ENCODE measurements at regions not wholly inside any gene's neighbourhood (a gene's known extent, or its start where the extent isn't known, plus 50 kb on each side); places are given as distances from the start of the nearest gene placed in this dataset.
"Not testable (repeated sequence)": the region's sequence is repeated elsewhere in the genome, so short reads cannot be mapped to it uniquely, and the experiment has no call there.

DNA sequence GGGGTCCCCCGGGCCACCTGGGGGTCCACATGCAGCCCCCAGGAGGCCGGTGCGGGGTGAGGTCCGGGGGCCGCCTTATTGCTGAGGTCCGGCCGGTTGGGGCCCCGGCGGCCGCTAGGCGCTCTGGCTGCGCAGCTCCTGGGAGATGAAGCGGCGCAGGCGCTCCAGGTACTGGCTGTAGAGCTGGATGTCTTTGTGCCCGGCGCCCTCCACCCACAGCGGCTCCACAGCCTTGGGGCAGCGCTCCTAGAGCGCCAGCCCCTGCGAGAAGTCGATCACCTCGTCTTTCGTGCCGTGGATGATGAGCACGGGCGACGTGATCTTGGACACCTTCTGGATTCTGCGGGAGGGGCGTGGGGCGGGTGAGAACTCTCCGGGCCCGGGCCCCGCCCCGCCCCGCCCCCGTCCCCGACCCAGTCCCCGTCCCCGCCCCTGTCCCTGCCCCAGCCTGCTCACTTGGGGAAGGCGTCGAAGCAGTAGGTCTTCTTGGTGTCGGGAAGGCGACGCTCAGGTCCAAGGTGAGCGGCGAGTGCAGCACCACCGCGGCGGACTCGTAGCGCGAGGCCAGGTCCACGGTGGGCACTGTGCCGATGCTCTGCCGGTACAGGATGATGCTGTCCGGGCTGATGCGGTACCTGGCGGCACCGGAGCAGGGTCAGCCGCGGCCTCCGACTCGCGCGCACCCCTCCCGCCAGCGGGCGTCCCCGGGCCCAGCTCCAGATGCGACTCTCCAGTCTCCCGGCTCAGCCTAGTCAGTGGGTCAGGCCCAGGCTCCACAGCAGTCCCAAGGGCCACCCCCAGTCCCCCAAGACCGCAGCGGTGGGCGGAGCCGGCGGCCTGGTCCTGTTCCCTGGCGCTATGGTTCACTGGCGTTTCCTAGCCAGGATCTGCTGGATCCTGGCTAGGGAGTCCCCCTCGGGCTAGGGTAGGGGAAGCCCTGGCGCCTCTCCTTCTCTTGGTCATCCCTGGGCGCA, 89.4 kb upstream of the GOLGA6L1 start:
- DNase-seq (ENCODE audit: low read depth), result peak; percentile 0

DNA sequence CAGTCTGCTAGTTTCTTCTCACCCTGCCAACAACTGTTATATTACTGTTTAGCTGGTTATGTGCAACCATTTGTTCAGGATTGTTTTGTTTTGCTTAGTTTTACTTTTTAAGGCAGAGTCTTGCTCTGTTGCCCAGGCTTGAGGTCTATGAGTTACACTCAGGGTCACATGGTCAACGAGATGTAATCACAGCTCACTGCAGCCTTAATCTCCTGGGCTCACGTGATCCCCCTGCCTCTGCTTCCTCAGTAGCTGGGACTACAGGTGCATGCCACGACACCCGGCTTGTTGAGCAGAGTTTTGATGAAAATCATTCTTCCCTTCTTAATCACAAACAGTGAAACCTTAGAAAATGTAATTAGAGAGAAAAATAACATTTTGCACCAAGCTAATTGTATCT, 72.8 kb upstream of the GOLGA6L1 start:
- not testable (repeated sequence) for DNase-seq (ENCODE audit: low read depth)

DNA sequence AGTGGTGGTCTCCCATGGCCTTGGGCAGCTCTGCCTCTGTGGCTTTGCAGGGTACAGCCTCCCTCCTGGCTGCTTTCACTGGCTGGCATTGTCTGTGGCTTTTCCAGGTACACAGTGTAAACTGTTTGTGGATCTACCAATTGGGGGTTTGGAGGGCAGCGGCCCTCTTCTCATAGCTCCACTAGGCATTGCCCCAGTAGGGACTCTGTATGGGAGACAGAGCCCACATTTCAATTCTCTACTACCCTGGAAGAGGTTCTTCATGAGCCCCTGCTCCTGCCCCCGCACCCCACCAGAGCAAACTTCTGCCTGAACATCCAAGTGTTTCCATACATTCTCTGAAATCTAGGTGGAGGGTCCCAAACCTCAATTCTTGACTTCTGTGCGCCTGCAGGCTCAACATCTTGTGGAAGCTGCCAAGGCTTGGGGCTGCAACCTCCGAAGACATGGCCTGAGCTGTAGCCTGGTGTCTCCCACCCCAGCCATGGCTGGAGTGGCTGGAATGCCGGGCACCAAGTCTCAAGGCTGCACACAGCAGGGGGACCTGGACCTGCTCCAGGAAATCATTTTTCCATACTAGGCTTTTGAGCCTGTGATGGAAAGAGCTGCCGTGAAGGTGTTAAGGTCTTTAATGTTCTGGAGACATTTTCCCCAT, 63.3 kb upstream of the GOLGA6L1 start:
- DNase-seq (ENCODE audit: low read depth), result not testable (repeated sequence)

DNA sequence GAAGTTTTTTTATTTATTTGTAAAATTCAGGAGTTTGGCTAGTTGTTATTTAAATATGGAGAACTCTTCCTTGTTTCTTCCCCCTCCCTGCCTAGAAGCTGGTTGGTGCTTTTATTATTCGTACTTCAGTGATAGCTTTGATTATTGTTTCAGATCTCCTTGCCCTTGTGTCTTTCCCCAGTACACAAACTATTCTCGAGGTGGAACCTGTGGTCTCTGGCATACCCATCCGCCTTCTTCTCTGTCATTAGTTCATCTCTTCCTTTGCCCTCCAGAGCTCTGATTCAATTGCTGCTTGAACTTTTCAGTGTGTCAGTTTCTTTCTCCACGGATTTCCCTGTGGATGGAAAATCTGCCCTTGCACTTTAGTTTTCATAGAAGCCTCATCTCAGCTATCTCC, 61.8 kb upstream of the GOLGA6L1 start:
- not testable (repeated sequence) for DNase-seq (ENCODE audit: low read depth)

DNA sequence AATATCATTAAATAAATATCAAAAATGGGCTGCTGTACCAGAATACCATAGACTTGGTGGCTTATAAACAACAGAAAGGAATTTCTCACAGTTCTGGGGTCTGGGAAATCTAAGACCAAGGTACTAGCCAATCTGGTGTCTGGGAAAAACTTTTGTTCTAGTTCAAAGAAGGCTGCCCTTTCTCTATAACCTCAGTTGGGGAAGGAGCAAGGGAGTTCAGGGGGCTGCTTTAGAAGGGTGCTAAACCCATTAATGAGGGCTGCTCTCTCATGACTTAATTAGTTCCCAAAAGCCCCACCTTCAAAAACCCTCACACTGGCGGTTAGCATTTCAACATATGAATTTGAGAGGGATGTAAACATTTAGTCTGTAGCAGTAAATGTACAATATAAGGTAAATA, 55.7 kb upstream of the GOLGA6L1 start:
- not testable (repeated sequence) for DNase-seq (ENCODE audit: low read depth)

All from Daoy (cell line).